HFF-Myc (cell line): ENCODE measurements at regions not wholly inside any gene's neighbourhood (a gene's known extent, or its start where the extent isn't known, plus 50 kb on each side); places are given as distances from the start of the nearest gene placed in this dataset.
"Not testable (repeated sequence)": the region's sequence is repeated elsewhere in the genome, so short reads cannot be mapped to it uniquely, and the experiment has no call there.

Experiments
- DNase-seq: peaks from one replicate; pipeline ENCODE4 v3.0.0-alpha.2; 2011; ENCODE audit warnings: low read depth; ENCODE audit errors: extremely low read depth
- H3K4me3 ChIP-seq: replicated peaks from 2 replicates; pipeline ENCODE4 v1.5.1; 2011; ENCODE audit warnings: low read depth, mild to moderate bottlenecking, control low read depth, low read length
- TF ChIP-seq, protein P1 (sequence below): IDR thresholded peaks from 2 replicates; pipeline ENCODE4 v1.5.1; 2012; ENCODE audit warnings: mild to moderate bottlenecking, low read depth, low read length, control low read depth; ENCODE audit errors: missing control alignments

DNA sequence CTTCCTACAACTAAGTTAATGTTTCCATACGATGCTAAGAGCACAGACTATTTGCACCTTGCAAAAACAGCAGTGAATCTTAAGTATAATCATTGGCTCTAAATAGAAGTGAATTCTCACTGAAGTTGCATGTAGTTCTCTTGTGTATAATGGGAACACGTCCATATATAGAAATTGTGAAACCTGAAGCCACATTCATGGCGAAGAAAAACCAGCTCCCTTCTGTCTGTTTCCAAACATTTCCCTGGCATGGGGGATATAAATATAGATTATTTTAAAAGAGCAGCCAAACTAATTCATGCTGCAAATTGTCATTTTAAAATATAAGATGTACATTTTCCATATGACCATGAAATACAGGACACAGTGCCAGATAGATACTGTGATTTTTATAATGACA is 71.1 kb downstream of the TRAM1L1 start:
- DNase-seq = no peak
- TF ChIP-seq, protein P1, sequence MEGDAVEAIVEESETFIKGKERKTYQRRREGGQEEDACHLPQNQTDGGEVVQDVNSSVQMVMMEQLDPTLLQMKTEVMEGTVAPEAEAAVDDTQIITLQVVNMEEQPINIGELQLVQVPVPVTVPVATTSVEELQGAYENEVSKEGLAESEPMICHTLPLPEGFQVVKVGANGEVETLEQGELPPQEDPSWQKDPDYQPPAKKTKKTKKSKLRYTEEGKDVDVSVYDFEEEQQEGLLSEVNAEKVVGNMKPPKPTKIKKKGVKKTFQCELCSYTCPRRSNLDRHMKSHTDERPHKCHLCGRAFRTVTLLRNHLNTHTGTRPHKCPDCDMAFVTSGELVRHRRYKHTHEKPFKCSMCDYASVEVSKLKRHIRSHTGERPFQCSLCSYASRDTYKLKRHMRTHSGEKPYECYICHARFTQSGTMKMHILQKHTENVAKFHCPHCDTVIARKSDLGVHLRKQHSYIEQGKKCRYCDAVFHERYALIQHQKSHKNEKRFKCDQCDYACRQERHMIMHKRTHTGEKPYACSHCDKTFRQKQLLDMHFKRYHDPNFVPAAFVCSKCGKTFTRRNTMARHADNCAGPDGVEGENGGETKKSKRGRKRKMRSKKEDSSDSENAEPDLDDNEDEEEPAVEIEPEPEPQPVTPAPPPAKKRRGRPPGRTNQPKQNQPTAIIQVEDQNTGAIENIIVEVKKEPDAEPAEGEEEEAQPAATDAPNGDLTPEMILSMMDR = no peak
- no peak overlapping the region for H3K4me3 ChIP-seq

DNA sequence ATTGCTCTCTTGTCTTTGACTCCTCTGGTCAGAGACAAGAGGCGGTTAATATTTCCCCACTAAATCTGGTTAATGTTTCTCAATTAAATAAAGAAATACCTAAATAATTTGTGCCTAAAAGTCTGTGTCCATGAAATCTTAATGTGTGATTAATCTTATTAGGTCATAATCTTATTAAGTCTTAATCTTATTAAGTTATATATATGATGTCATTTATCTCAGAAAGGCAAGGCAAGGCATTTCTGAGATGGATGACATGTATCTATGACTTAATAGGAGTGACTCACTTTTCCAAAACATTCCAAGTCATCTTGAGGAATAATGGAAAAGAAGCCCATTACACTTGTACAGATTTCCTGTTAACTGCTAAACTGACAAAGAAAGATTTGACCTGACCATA is 74.7 kb downstream of the TRAM1L1 start:
- no peak overlapping the region for H3K4me3 ChIP-seq
- DNase-seq = no peak
- TF ChIP-seq, protein P1 = no peak

DNA sequence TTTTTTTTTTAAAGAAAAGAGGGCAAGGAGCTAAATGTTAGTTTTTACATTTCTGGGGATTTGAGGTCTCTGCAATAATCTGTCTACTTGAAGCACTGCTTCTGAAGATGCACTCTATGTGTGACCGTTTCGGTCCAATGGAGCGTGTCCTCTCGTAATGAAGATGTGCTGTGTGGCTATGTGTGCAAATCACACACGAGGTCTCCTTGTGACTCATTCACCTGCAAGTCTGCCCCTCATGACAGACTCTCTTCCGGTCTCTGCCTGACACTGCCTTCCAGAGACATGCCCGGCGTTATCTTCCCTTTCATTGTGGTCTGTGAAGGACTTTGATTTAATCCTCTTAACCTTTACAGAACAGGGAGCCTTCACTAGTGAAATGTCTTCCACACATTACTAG is 84.3 kb downstream of the TRAM1L1 start:
- TF ChIP-seq, protein P1 = no peak
- H3K4me3 ChIP-seq = no peak overlapping the region
- DNase-seq = no peak

DNA sequence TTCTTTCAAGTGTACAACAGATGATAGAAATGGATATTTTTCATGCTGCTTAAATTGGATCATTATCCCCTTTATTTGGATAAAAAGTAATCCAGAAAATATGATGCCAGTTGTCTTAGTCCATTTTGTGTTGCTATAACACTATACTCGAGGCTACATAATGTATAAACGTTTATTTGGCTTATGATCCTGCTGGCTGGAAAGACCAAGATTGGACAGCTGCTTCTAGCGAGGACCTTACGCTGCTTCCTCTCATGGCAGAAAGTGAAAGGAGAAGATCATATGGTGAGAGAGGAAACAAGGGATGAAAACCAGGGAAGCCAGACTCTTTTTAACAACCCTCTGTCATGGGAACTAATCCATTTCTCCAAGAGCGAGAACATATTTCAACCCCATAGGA is 102.7 kb downstream of the TRAM1L1 start:
- TF ChIP-seq, protein P1 = no peak
- DNase-seq = no peak
- H3K4me3 ChIP-seq = no peak overlapping the region

DNA sequence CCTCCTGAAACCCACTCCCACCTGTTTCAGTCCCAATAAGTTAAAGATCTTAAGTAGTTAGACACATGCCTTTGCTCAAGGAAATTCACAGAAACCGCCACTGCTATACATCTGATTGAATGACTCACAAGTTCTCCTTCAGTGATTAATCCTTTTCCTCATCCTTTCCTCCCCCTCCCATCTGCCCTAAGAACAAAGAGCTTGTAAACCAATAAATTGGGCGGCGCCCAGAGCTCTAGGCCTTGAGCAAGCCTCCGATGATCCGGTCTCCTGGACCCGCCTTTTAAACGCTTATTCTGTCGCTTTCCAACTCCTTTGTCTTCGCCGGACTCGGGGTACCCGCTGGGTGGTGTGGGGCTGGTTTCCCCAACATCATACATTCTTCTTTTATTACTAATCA is 104.9 kb downstream of the TRAM1L1 start:
- not testable (repeated sequence) for H3K4me3 ChIP-seq, DNase-seq

DNA sequence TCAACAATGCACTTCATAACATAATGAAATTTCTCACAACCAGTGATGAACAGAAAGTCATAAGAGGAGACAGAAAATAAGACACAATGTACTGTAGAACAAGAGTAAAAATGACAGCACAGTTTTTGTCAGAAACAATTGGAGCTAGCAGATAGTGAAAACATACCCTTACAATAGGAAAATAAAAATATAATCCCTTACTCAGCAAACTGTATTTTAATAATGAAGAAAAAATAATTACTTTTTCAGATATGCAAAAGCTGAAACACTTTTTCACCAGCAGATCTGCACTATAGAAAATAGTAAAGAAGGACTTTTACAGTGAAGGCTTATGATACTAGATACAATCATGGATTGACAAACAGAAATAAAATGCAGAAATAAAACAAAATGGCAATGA is 126.3 kb downstream of the TRAM1L1 start:
- DNase-seq = no peak
- no peak overlapping the region for H3K4me3 ChIP-seq
- TF ChIP-seq, protein P1 = no peak

DNA sequence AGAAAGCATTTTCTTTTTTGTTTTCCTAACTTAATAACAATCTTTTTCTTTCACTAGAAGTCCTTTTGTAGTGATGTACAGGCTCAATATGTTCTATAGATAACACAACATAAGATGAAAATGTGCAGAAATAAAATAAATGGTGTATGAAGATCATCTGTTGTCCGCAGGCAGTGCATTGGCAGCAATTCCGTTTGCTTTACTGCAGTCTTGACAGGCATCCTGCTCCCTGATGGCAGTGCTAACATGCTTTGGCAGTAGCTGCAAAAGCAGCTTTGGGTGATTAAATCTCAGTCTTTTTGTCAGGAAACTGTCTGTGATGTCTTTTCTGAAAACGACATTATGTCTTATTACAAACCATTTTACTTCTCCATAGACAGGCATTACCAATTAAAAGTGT is 131.4 kb downstream of the TRAM1L1 start:
- no peak overlapping the region for H3K4me3 ChIP-seq
- DNase-seq = no peak
- TF ChIP-seq, protein P1 = no peak
